Mucosa of rectum (tissue), 2 donors: ENCODE measurements at regions not wholly inside any gene's neighbourhood (a gene's known extent, or its start where the extent isn't known, plus 50 kb on each side); places are given as distances from the start of the nearest gene placed in this dataset.
"Not testable (repeated sequence)": the region's sequence is repeated elsewhere in the genome, so short reads cannot be mapped to it uniquely, and the experiment has no call there.

Experiments
- H3K27ac ChIP-seq, 2 donors: one replicate each; pipeline ENCODE4 v1.7.0; 2013; ENCODE audit warnings: inconsistent platforms in 2 of 2, low read depth in 2 of 2, low read length in 2 of 2
- H3K27me3 ChIP-seq, 2 donors: one replicate each; pipeline ENCODE4 v1.7.0; 2013; ENCODE audit warnings: low read length in 2 of 2; ENCODE audit not compliant: control insufficient read depth in 2 of 2, insufficient read depth in 2 of 2
- H3K36me3 ChIP-seq, 2 donors: one replicate each; pipeline ENCODE4 v1.7.0; 2013; ENCODE audit warnings: low read length in 2 of 2; ENCODE audit not compliant: control insufficient read depth in 2 of 2, insufficient read depth in 2 of 2
- H3K4me1 ChIP-seq, 2 donors: one replicate each; pipeline ENCODE4 v1.7.0; 2013; ENCODE audit warnings: low read length in 2 of 2, mild to moderate bottlenecking in 1 of 2; ENCODE audit not compliant: control insufficient read depth in 2 of 2, insufficient read depth in 2 of 2
- H3K4me3 ChIP-seq, 2 donors: one replicate each; pipeline ENCODE4 v1.7.0; 2013; ENCODE audit warnings: low read length in 2 of 2
- H3K9ac ChIP-seq, 2 donors: one replicate each; pipeline ENCODE4 v1.7.0; 2013; ENCODE audit warnings: low read length in 2 of 2, low read depth in 1 of 2, mild to moderate bottlenecking in 1 of 2
- H3K9me3 ChIP-seq, 2 donors: one replicate each; pipeline ENCODE4 v1.7.0; 2013; ENCODE audit warnings: low read length in 2 of 2; ENCODE audit not compliant: control insufficient read depth in 2 of 2
- donor health status: healthy.
- donor health status: Normal muscosa, but diverticular disease.

GRCh38 chrX:76915836-76916235, 488.3 kb downstream of the MAGEE1 start:
- Histone ChIP-seq H3K27me3 (no peaks in the 10 kb centered on the region), H3K9me3 (no peaks in the 10 kb centered on the region), H3K36me3 (no peaks in the 10 kb centered on the region), H3K27ac (no peak overlapping the region), H3K4me1 (no peaks in the 10 kb centered on the region), H3K9ac (no peak overlapping the region), H3K4me3 (no peak overlapping the region)

- Histone ChIP-seq H3K4me3 (no peak overlapping the region), H3K27ac (no peak overlapping the region), H3K4me1 (no peaks in the 10 kb centered on the region), H3K27me3 (no peaks in the 10 kb centered on the region), H3K9ac (no peak overlapping the region), H3K36me3 (no peaks in the 10 kb centered on the region), H3K9me3 (no peaks in the 10 kb centered on the region)
Observed at GRCh38 chrX:76918033-76918432, 490.5 kb downstream of the MAGEE1 start.

GRCh38 chrX:76919761-76920160, 492.3 kb downstream of the MAGEE1 start:
- Histone ChIP-seq H3K4me1 (no peaks in the 10 kb centered on the region), H3K27ac (no peak overlapping the region), H3K27me3 (no peaks in the 10 kb centered on the region), H3K9ac (no peak overlapping the region), H3K9me3 (no peaks in the 10 kb centered on the region), H3K4me3 (no peak overlapping the region), H3K36me3 (no peaks in the 10 kb centered on the region)

GRCh38 chrX:76920607-76921006, 493.1 kb downstream of the MAGEE1 start:
- Histone ChIP-seq H3K4me3 (no peak overlapping the region), H3K27ac (no peak overlapping the region), H3K9ac (no peak overlapping the region), H3K36me3 (no peaks in the 10 kb centered on the region), H3K27me3 (no peaks in the 10 kb centered on the region), H3K9me3 (no peaks in the 10 kb centered on the region), H3K4me1 (no peaks in the 10 kb centered on the region)

GRCh38 chrX:76921176-76921575, 493.7 kb downstream of the MAGEE1 start:
- Histone ChIP-seq H3K36me3 (no peaks in the 10 kb centered on the region), H3K27me3 (no peaks in the 10 kb centered on the region), H3K4me1 (no peaks in the 10 kb centered on the region), H3K4me3 (no peak overlapping the region), H3K9ac (no peak overlapping the region), H3K27ac (no peak overlapping the region), H3K9me3 (no peaks in the 10 kb centered on the region)

GRCh38 chrX:76922100-76922499, 494.6 kb downstream of the MAGEE1 start:
- no peak overlapping the region for H3K4me3 ChIP-seq
- H3K9me3 ChIP-seq: no peaks in the 10 kb centered on the region
- no peaks in the 10 kb centered on the region for H3K27me3 ChIP-seq
- H3K27ac ChIP-seq: no peak overlapping the region
- H3K9ac ChIP-seq: no peak overlapping the region
- no peaks in the 10 kb centered on the region for H3K4me1 ChIP-seq
- no peaks in the 10 kb centered on the region for H3K36me3 ChIP-seq

- not testable (repeated sequence) for H3K36me3 ChIP-seq, H3K9me3 ChIP-seq
Observed at GRCh38 chrX:76924616-76925015, 497.1 kb downstream of the MAGEE1 start.

GRCh38 chrX:76931518-76931917, 504.0 kb downstream of the MAGEE1 start:
- H3K4me3 ChIP-seq: no peak overlapping the region
- H3K4me1 ChIP-seq: no peaks in the 10 kb centered on the region
- no peaks in the 10 kb centered on the region for H3K36me3 ChIP-seq
- no peak overlapping the region for H3K27ac ChIP-seq
- no peak overlapping the region for H3K9ac ChIP-seq
- no peaks in the 10 kb centered on the region for H3K9me3 ChIP-seq
- H3K27me3 ChIP-seq: no peaks in the 10 kb centered on the region

More at GRCh38 chrX:76924616-76925015, 497.1 kb downstream of the MAGEE1 start:
- H3K4me1 ChIP-seq, H3K27ac ChIP-seq, H3K4me3 ChIP-seq, H3K9ac ChIP-seq, H3K27me3 ChIP-seq: not testable (repeated sequence)

GRCh38 chrX:76957485-76957884, 489.7 kb upstream of the FGF16 start:
- Histone ChIP-seq H3K4me3 (no peak overlapping the region), H3K9ac (no peak overlapping the region), H3K9me3 (no peaks in the 10 kb centered on the region), H3K27me3 (no peaks in the 10 kb centered on the region), H3K4me1 (no peaks in the 10 kb centered on the region), H3K36me3 (no peaks in the 10 kb centered on the region), H3K27ac (no peak overlapping the region)

- Histone ChIP-seq H3K9me3 (no peaks in the 10 kb centered on the region), H3K36me3 (no peaks in the 10 kb centered on the region), H3K27me3 (no peaks in the 10 kb centered on the region), H3K27ac (no peak overlapping the region), H3K9ac (no peak overlapping the region), H3K4me1 (no peaks in the 10 kb centered on the region), H3K4me3 (no peak overlapping the region)
Observed at GRCh38 chrX:76971393-76972376, 475.5 kb upstream of the FGF16 start.
